HepG2 (cell line): ENCODE measurements at regions not wholly inside any gene's neighbourhood (a gene's known extent, or its start where the extent isn't known, plus 50 kb on each side); places are given as distances from the start of the nearest gene placed in this dataset.

Experiments
- ATAC-seq: fragments of 200-7000 bp; cut with Tn5 transposase; 3 replicates; pipeline ENCODE4 v1.9.1; 2020; ENCODE audit warnings: mild to moderate bottlenecking, moderate library complexity
- BruUV-seq: library from RNA; stranded (reverse); fragments of 400-500 nt; replicated peaks from 2 replicates; lab custom pipeline; 2021; lab: Mats Ljungman, UMichigan
- CTCF ChIA-PET: fragments of 300-600 bp; formaldehyde crosslinking; extraction: SDS; loops from one replicate; lab custom pipeline; 2021; ENCODE audit warnings: low total read pairs, inconsistent platforms, low intra/inter-chr PET ratio; lab: Yijun Ruan, JAX
- POLR2A ChIA-PET: fragments of 350-600 bp; sonication (Branson Sonifier 250); formaldehyde crosslinking; loops from one replicate; lab custom pipeline; 2020; ENCODE audit warnings: antibody characterized with exemption, inconsistent platforms; lab: Yijun Ruan, JAX
- DNase-seq: peaks from one replicate; pipeline ENCODE4 v3.0.0-alpha.2; 2015; ENCODE audit warnings: low spot score
- FAIRE-seq: peaks from 3 replicates; lab custom pipeline; 2011; peaks lifted over from hg19 to GRCh38; lab: Jason Lieb, UNC
- H2AFZ ChIP-seq: one replicate; pipeline ENCODE4 v1.6.1; 2011; ENCODE audit warnings: low read length, inconsistent platforms
- H3K27ac ChIP-seq: fragments of 300-600 bp; 3 replicates; pipeline ENCODE4 v1.8.0; 2011; ENCODE audit warnings: mixed run types, mild to moderate bottlenecking, mixed read lengths, low read length, inconsistent platforms; ENCODE audit not compliant: insufficient read depth; ENCODE audit errors: extremely low read length
- H3K27me3 ChIP-seq, 2 experiments: fragments of 200-600 bp in 1 of 2; 2 replicates in 1 of 2; 3 replicates in 1 of 2; pipeline versions ENCODE4 v1.6.0 to v1.8.0; 2011; ENCODE audit warnings: low read length in 2 of 2, mild to moderate bottlenecking in 2 of 2, moderate library complexity in 2 of 2, inconsistent platforms in 1 of 2; ENCODE audit not compliant: insufficient read depth in 2 of 2, control insufficient read depth in 1 of 2
- H3K36me3 ChIP-seq, 2 experiments: fragments of 200-600 bp in 1 of 2; replicated peaks in 1 of 2; 2 replicates in 1 of 2; 3 replicates in 1 of 2; pipeline versions ENCODE4 v1.5.1 to v1.8.0; 2011; ENCODE audit warnings: low read length in 2 of 2, inconsistent platforms in 1 of 2; ENCODE audit not compliant: insufficient read depth in 2 of 2, control insufficient read depth in 1 of 2
- H3K4me1 ChIP-seq: 2 replicates; pipeline ENCODE4 v1.5.1; 2012; ENCODE audit warnings: low read length, inconsistent platforms; ENCODE audit not compliant: insufficient read depth
- H3K4me2 ChIP-seq: 2 replicates; pipeline ENCODE4 v1.6.0; 2011; ENCODE audit warnings: low read depth, low read length, inconsistent platforms
- H3K4me3 ChIP-seq, 3 experiments: fragments of 200-600 bp in 1 of 3; sonication (generic), shearing (Covaris generic) in 1 of 3; replicated peaks in 1 of 3; 2 replicates each; pipeline ENCODE4 v1.5.1; 2011 to 2016; ENCODE audit warnings: low read length in 3 of 3, inconsistent platforms in 2 of 3, low read depth in 2 of 3, mild to moderate bottlenecking in 2 of 3, control low read depth in 1 of 3, mixed read lengths in 1 of 3; ENCODE audit not compliant: insufficient read depth in 1 of 3
- H3K79me2 ChIP-seq: one replicate; pipeline ENCODE4 v1.6.1; 2011; ENCODE audit warnings: low read length, inconsistent platforms; ENCODE audit not compliant: insufficient read depth
- H3K9ac ChIP-seq: 2 replicates; pipeline ENCODE4 v1.6.0; 2011; ENCODE audit warnings: mild to moderate bottlenecking, low read depth, low read length, inconsistent platforms; ENCODE audit not compliant: insufficient read depth
- H3K9me3 ChIP-seq: 2 replicates; pipeline ENCODE4 v1.5.1; 2012; ENCODE audit warnings: mild to moderate bottlenecking, low read length
- H4K20me1 ChIP-seq: 2 replicates; pipeline ENCODE4 v1.6.0; 2011; ENCODE audit warnings: inconsistent platforms, mild to moderate bottlenecking, low read length, moderate library complexity; ENCODE audit not compliant: insufficient read depth
- CCDC6 ChIP-seq: sonication (generic); formaldehyde crosslinking; IDR thresholded peaks from 2 replicates; pipeline ENCODE4 v1.8.1; 2022; ENCODE audit warnings: mild to moderate bottlenecking, missing genetic modification reagents, moderate library complexity
- NFE2L2 ChIP-seq: fragments of 150-350 bp; IDR thresholded peaks from 2 replicates; pipeline ENCODE4 v1.6.1; 2014; ENCODE audit warnings: low read length
- PHF20 ChIP-seq: sonication (generic); formaldehyde crosslinking; IDR thresholded peaks from 2 replicates; pipeline ENCODE4 v1.5.0; 2020; ENCODE audit warnings: mild to moderate bottlenecking, missing genetic modification reagents
- RNF2 ChIP-seq: fragments of 450-650 bp; conservative IDR thresholded peaks from 2 replicates; pipeline ENCODE4 v1.6.1; 2016; ENCODE audit warnings: low read depth
- SPEN ChIP-seq: sonication (generic); formaldehyde crosslinking; IDR thresholded peaks from 2 replicates; pipeline ENCODE4 v1.5.1; 2020; ENCODE audit warnings: low read depth, mild to moderate bottlenecking, missing genetic modification reagents
- ZMAT3 ChIP-seq: sonication (generic); formaldehyde crosslinking; conservative IDR thresholded peaks from 2 replicates; pipeline ENCODE4 v1.7.0; 2021; ENCODE audit warnings: missing genetic modification reagents
- ZNF737 ChIP-seq: sonication (generic); formaldehyde crosslinking; IDR thresholded peaks from 2 replicates; pipeline ENCODE4 v1.5.0; 2020; ENCODE audit warnings: missing genetic modification reagents, mild to moderate bottlenecking, borderline replicate concordance
- WGBS: methylation state at CpG from one replicate; pipeline ENCODE4 v1.1.6; 2017; ENCODE audit warnings: low lambda C conversion rate; 5-methylcytosine and 5-hydroxymethylcytosine counted together
- in situ Hi-C: cut with HindIII; loops from 2 replicates; pipeline ENCODE4 v1.10.0; 2017; ENCODE audit warnings: low pct_unique_long_range_greater_than_20kb; ENCODE audit not compliant: extremely low pct_ligation_motif_present
- intact Hi-C: fragments of 100-400 bp; cut with micrococcal nuclease; formaldehyde crosslinking; loops from one replicate; pipeline ENCODE4 v1.10.0; 2022; ENCODE audit not compliant: unreplicated experiment
- TF ChIP-seq, protein P1 (sequence below): sonication (generic); formaldehyde crosslinking; IDR thresholded peaks from 2 replicates; pipeline ENCODE4 v1.4.0; 2020; ENCODE audit warnings: mild to moderate bottlenecking, missing genetic modification reagents, borderline replicate concordance

GRCh38 chr13:50384724-50385123 is 369.5 kb downstream of the KCNRG start:
- intact Hi-C loops = no loop called here
- Histone ChIP-seq H2AFZ (no peak overlapping the region), H3K27ac (no peak overlapping the region), H3K36me3 (no peaks in the 10 kb centered on the region; a peak in 1 of 5 replicates), H3K79me2 (no peaks in the 10 kb centered on the region), H3K27me3 (no peaks in the 10 kb centered on the region; a peak in 1 of 5 replicates), H4K20me1 (no peaks in the 10 kb centered on the region), H3K9me3 (peaks cover 19% of the 10 kb centered on the region), H3K4me1 (peaks cover 13% of the 10 kb centered on the region), H3K4me3 (no peak overlapping the region), H3K9ac (no peak overlapping the region), H3K4me2 (no peak overlapping the region)
- DNase-seq (no peak), ATAC-seq (no peak), FAIRE-seq (no peak)
- CTCF ChIA-PET = no interaction called here
- TF ChIP-seq SPEN (no peak), CCDC6 (no peak), ZMAT3 (CRISPR knock-in tag) (no peak), NFE2L2 (no peak), ZNF737 (CRISPR knock-in tag) (no peak), PHF20 (no peak), RNF2 (no peak)
- TF ChIP-seq, protein P1, sequence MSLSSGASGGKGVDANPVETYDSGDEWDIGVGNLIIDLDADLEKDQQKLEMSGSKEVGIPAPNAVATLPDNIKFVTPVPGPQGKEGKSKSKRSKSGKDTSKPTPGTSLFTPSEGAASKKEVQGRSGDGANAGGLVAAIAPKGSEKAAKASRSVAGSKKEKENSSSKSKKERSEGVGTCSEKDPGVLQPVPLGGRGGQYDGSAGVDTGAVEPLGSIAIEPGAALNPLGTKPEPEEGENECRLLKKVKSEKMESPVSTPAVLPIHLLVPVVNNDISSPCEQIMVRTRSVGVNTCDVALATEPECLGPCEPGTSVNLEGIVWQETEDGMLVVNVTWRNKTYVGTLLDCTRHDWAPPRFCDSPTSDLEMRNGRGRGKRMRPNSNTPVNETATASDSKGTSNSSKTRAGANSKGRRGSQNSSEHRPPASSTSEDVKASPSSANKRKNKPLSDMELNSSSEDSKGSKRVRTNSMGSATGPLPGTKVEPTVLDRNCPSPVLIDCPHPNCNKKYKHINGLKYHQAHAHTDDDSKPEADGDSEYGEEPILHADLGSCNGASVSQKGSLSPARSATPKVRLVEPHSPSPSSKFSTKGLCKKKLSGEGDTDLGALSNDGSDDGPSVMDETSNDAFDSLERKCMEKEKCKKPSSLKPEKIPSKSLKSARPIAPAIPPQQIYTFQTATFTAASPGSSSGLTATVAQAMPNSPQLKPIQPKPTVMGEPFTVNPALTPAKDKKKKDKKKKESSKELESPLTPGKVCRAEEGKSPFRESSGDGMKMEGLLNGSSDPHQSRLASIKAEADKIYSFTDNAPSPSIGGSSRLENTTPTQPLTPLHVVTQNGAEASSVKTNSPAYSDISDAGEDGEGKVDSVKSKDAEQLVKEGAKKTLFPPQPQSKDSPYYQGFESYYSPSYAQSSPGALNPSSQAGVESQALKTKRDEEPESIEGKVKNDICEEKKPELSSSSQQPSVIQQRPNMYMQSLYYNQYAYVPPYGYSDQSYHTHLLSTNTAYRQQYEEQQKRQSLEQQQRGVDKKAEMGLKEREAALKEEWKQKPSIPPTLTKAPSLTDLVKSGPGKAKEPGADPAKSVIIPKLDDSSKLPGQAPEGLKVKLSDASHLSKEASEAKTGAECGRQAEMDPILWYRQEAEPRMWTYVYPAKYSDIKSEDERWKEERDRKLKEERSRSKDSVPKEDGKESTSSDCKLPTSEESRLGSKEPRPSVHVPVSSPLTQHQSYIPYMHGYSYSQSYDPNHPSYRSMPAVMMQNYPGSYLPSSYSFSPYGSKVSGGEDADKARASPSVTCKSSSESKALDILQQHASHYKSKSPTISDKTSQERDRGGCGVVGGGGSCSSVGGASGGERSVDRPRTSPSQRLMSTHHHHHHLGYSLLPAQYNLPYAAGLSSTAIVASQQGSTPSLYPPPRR = no peak
- in situ Hi-C loops = no loop called here
- 100% methylated on average over 1 of the region's 1 CpG for WGBS
- BruUV-seq = no TSS peak
- POLR2A ChIA-PET = no interaction called here
